ENCODE measurements at regions not wholly inside any gene's neighbourhood (a gene's known extent, or its start where the extent isn't known, plus 50 kb on each side); places are given as distances from the start of the nearest gene placed in this dataset.
"Not testable (repeated sequence)": the region's sequence is repeated elsewhere in the genome, so short reads cannot be mapped to it uniquely, and the experiment has no call there.

DNA sequence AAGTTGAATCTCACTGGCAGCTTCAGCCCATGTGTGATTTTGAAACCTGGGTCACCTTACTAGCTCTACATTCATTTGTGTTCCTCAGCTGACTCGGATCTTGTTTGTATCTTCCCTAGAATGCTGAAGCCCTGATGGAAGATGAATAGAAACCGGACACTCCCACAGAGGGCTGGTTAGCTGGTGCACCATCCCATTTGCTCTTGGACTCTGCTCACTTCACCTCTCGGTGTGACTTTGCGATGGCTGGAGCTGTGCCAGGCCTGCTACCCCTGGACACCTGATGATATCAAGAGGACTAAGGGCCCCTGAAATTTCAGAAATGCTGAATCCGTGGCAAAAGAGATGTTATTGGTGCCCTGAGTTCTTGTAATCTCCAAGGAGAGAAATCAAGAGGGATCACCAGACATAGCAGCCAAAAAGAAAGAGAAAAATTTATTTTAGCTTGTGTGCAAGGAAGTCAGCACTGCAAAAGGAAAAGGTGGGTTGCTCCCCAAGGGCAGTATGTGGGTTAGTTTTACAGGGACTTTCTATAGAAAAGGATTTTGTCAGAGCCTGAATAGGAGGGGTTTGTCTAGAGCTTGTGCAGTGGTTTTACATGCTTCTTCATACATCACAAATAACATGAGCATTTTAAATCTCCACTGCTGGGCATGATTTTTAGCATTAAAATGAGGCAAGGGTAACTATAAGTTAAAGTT is 426.3 kb upstream of the NOX3 start:
- H3K9me3 ChIP-seq, result no peaks in the 10 kb centered on the region
- no peaks in the 10 kb centered on the region for H3K36me3 ChIP-seq
- H3K4me3 ChIP-seq (ENCODE audit: low read depth, low read length), result no peak overlapping the region
- DNase-seq, result no peak
- TF ChIP-seq, protein P1, sequence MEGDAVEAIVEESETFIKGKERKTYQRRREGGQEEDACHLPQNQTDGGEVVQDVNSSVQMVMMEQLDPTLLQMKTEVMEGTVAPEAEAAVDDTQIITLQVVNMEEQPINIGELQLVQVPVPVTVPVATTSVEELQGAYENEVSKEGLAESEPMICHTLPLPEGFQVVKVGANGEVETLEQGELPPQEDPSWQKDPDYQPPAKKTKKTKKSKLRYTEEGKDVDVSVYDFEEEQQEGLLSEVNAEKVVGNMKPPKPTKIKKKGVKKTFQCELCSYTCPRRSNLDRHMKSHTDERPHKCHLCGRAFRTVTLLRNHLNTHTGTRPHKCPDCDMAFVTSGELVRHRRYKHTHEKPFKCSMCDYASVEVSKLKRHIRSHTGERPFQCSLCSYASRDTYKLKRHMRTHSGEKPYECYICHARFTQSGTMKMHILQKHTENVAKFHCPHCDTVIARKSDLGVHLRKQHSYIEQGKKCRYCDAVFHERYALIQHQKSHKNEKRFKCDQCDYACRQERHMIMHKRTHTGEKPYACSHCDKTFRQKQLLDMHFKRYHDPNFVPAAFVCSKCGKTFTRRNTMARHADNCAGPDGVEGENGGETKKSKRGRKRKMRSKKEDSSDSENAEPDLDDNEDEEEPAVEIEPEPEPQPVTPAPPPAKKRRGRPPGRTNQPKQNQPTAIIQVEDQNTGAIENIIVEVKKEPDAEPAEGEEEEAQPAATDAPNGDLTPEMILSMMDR (IDR thresholded peaks at IDR 0.05; ENCODE audit: low read depth, low read length), result no peak
- H3K27me3 ChIP-seq, result no peaks in the 10 kb centered on the region
- peaks cover 4% of the 10 kb centered on the region; the same call in 1 of the 2 replicates for H3K4me1 ChIP-seq

GRCh38 chr6:155880900-155881299 is 425.3 kb upstream of the NOX3 start:
- Histone ChIP-seq H3K36me3 (no peaks in the 10 kb centered on the region), H3K4me3 (ENCODE audit: low read depth, low read length) (no peak overlapping the region), H3K27me3 (no peaks in the 10 kb centered on the region), H3K4me1 (peaks cover 4% of the 10 kb centered on the region; the same call in 1 of the 2 replicates), H3K9me3 (no peaks in the 10 kb centered on the region)
- TF ChIP-seq, protein P1 (IDR thresholded peaks at IDR 0.05; ENCODE audit: low read depth, low read length), result no peak
- DNase-seq, result no peak

DNA sequence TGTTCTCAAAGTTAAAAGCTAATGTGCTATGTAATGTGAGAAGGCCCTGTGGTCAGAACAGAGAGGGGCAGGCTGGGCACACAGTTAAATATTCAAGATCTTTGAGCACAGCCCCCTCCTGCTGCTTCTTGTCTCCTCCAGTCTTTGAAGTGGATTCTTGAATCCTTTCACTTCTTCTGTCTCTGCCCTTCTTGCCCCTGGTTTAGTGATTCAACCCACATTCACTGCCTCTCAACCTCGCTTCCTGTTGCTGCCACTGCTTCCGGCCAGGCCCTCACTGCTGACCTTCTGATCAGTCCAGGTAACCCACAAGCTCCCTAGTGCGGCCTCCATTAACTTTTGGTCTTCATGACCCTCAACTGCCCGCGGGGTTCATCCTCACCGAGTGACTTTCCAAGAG is 417.3 kb upstream of the NOX3 start:
- Histone ChIP-seq H3K27me3 (no peaks in the 10 kb centered on the region), H3K36me3 (no peaks in the 10 kb centered on the region), H3K4me1 (no peaks in the 10 kb centered on the region), H3K9me3 (peaks cover 2% of the 10 kb centered on the region; the same call in 1 of the 2 replicates), H3K4me3 (ENCODE audit: low read depth, low read length) (no peak overlapping the region)
- DNase-seq, result no peak
- TF ChIP-seq, protein P1 (IDR thresholded peaks at IDR 0.05; ENCODE audit: low read depth, low read length), result no peak

GRCh38 chr6:155867682-155868081 is 412.0 kb upstream of the NOX3 start:
- TF ChIP-seq, protein P1 (IDR thresholded peaks at IDR 0.05; ENCODE audit: low read depth, low read length), result no peak
- Histone ChIP-seq H3K9me3 (peaks cover 2% of the 10 kb centered on the region; the same call in 1 of the 2 replicates), H3K4me1 (no peaks in the 10 kb centered on the region), H3K27me3 (no peaks in the 10 kb centered on the region), H3K36me3 (no peaks in the 10 kb centered on the region), H3K4me3 (ENCODE audit: low read depth, low read length) (no peak overlapping the region)
- DNase-seq, result no peak

GRCh38 chr6:155866676-155867390 is 411.2 kb upstream of the NOX3 start:
- not testable (repeated sequence) for H3K4me1 ChIP-seq; H3K4me3 ChIP-seq (ENCODE audit: low read depth, low read length); H3K36me3 ChIP-seq; H3K9me3 ChIP-seq; H3K27me3 ChIP-seq; DNase-seq

DNA sequence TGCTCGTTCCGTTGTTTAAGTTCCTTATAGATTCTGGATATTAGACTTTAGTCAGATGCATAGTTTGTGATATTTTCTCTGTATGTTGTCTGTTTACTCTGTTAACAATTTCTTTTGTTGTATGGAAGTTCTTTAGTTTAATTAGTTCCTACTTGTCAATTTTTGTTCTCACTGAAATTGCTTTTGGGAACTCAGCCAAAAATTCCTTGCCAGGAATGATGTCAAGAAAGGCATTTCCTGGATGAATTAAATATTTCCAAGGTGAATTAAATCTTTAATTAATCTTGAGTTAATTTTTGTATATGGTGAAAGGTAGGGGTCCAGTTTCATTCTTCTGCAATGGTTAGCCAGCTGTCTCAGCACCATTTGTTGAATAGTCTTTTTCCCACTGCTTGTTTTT is 406.2 kb upstream of the NOX3 start:
- no peak for DNase-seq
- no peak overlapping the region for H3K4me3 ChIP-seq (ENCODE audit: low read depth, low read length)
- TF ChIP-seq, protein P1 (IDR thresholded peaks at IDR 0.05; ENCODE audit: low read depth, low read length), result no peak
- no peaks in the 10 kb centered on the region for H3K4me1 ChIP-seq
- H3K9me3 ChIP-seq, result peaks cover 2% of the 10 kb centered on the region; the same call in 1 of the 2 replicates
- H3K36me3 ChIP-seq, result no peaks in the 10 kb centered on the region
- H3K27me3 ChIP-seq, result no peaks in the 10 kb centered on the region

DNA sequence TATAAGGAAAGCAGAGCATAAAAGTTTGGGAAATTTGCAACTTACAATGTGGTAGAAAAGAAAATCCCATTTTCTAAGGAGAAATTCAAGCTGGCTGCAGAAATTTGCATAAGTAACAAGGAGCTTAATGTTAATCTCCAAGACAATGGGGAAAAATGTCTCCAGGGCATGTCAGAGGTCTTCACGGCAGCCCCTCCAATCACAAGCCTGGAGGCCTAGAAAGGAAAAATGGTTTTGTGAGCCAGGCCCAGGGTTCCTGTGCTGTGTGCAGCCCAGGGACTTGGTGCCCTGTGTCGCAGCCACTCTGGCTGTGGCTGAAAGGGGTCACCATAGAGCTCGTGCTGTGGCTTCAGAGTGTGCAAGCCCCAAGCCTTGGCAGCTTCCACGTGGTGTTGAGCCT is 403.3 kb upstream of the NOX3 start:
- H3K36me3 ChIP-seq; H3K9me3 ChIP-seq; DNase-seq; H3K27me3 ChIP-seq; H3K4me3 ChIP-seq (ENCODE audit: low read depth, low read length); H3K4me1 ChIP-seq: not testable (repeated sequence)

Data from BE2C (cell line).